ENCODE measurements at regions not wholly inside any gene's neighbourhood (a gene's known extent, or its start where the extent isn't known, plus 50 kb on each side); places are given as distances from the start of the nearest gene placed in this dataset.

DNA sequence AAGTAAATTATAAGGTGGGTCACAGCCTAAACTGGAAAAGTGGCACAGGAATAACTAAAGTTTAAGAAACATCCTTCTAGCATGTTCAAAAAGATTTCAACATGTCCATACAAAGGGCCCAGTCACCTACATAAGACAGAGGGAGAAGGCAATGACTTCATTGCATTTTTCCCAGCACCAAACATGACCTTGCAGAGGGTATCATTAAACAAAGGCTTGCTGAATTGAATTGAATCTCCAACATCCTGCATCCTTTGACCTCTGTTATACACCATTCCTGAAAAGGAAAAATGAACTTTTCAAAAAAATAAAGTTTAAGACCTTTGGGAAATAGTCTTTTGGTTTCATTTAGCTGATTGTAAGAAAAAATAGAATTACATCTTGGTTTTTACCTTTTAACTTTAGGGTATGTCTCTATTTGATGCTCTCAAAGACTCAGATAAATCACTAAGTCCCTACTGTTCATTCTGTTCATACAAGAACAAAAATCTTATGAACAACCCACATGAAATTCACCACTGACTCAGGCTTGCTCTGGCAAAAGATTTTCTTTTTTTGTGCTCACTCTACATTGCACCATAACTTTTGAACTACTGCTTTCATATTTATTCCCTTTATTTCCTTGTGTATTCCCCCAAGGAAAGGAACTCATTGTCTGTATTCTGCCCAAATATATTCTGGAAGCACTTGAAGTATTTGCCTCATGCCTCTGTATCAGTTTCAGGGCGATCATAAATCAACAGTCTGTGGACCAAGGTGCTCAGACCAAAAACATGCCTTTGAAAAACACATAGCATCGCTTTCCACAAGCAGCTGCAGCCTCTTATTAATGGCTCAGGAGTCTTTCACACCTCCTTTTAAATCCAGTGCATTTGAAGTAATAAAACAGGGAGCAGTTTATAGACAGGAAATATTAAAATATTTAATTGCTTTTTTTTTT lies 121.7 kb downstream of the DUSP6 start:
- no peak for TF ChIP-seq EZH2 (IDR thresholded peaks at IDR 0.05; ENCODE audit: low read length)
- TF ChIP-seq, protein P1, sequence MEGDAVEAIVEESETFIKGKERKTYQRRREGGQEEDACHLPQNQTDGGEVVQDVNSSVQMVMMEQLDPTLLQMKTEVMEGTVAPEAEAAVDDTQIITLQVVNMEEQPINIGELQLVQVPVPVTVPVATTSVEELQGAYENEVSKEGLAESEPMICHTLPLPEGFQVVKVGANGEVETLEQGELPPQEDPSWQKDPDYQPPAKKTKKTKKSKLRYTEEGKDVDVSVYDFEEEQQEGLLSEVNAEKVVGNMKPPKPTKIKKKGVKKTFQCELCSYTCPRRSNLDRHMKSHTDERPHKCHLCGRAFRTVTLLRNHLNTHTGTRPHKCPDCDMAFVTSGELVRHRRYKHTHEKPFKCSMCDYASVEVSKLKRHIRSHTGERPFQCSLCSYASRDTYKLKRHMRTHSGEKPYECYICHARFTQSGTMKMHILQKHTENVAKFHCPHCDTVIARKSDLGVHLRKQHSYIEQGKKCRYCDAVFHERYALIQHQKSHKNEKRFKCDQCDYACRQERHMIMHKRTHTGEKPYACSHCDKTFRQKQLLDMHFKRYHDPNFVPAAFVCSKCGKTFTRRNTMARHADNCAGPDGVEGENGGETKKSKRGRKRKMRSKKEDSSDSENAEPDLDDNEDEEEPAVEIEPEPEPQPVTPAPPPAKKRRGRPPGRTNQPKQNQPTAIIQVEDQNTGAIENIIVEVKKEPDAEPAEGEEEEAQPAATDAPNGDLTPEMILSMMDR (optimal IDR thresholded peaks at IDR 0.05 in 1 of 3, IDR thresholded peaks at IDR 0.05 in 1 of 3, conservative IDR thresholded peaks at IDR 0.05 in 1 of 3; ENCODE audit: extremely low read depth in 1 of 3, insufficient read depth in 2 of 3, low read length in 3 of 3): no peak
